ENCODE measurements at regions not wholly inside any gene's neighbourhood (a gene's known extent, or its start where the extent isn't known, plus 50 kb on each side); places are given as distances from the start of the nearest gene placed in this dataset.

- DNase-seq: no peak
These were observed 790.1 kb downstream of the TECRL start for GRCh38 chr4:63618883-63619718.

- DNase-seq: no peak
These were observed 801.9 kb downstream of the TECRL start for GRCh38 chr4:63607169-63607872.

GRCh38 chr4:63589796-63590195, 819.5 kb downstream of the TECRL start:
- no peak for DNase-seq

GRCh38 chr4:63583561-63583960, 825.7 kb downstream of the TECRL start:
- no peak for DNase-seq

- DNase-seq: no peak
These were observed 826.2 kb downstream of the TECRL start for GRCh38 chr4:63583007-63583406.

GRCh38 chr4:63580796-63581475, 828.3 kb downstream of the TECRL start:
- DNase-seq: no peak

GRCh38 chr4:63578383-63578782, 830.9 kb downstream of the TECRL start:
- no peak for DNase-seq

- DNase-seq: no peak
These were observed 842.6 kb downstream of the TECRL start for GRCh38 chr4:63566658-63567057.

- no peak for DNase-seq
These were observed 845.8 kb downstream of the TECRL start for GRCh38 chr4:63563288-63564014.

GRCh38 chr4:63558709-63559108, 850.5 kb downstream of the TECRL start:
- no peak for DNase-seq

GRCh38 chr4:63556332-63556731, 852.9 kb downstream of the TECRL start:
- DNase-seq: no peak

- no peak for DNase-seq
These were observed 856.1 kb downstream of the TECRL start for GRCh38 chr4:63553123-63553522.

GRCh38 chr4:63541828-63542227, 867.4 kb downstream of the TECRL start:
- DNase-seq: no peak

GRCh38 chr4:63529581-63530337, 879.5 kb downstream of the TECRL start:
- DNase-seq: no peak

- DNase-seq: no peak
These were observed 880.8 kb downstream of the TECRL start for GRCh38 chr4:63528256-63528991.

GRCh38 chr4:63526251-63526650, 883.0 kb downstream of the TECRL start:
- no peak for DNase-seq

- DNase-seq: no peak
These were observed 884.5 kb downstream of the TECRL start for GRCh38 chr4:63524764-63525163.

GRCh38 chr4:63505714-63506460, 903.4 kb downstream of the TECRL start:
- no peak for DNase-seq

GRCh38 chr4:63493265-63493664, 916.0 kb downstream of the TECRL start:
- no peak for DNase-seq

GRCh38 chr4:63492515-63492914, 916.7 kb downstream of the TECRL start:
- DNase-seq: no peak

GRCh38 chr4:63464393-63464792, 944.9 kb downstream of the TECRL start:
- no peak for DNase-seq
